ENCODE measurements at regions not wholly inside any gene's neighbourhood (a gene's known extent, or its start where the extent isn't known, plus 50 kb on each side); places are given as distances from the start of the nearest gene placed in this dataset.

GRCh38 chr1:112188611-112189010 is 199.1 kb upstream of the KCND3 start:
- TF ChIP-seq, protein P1, sequence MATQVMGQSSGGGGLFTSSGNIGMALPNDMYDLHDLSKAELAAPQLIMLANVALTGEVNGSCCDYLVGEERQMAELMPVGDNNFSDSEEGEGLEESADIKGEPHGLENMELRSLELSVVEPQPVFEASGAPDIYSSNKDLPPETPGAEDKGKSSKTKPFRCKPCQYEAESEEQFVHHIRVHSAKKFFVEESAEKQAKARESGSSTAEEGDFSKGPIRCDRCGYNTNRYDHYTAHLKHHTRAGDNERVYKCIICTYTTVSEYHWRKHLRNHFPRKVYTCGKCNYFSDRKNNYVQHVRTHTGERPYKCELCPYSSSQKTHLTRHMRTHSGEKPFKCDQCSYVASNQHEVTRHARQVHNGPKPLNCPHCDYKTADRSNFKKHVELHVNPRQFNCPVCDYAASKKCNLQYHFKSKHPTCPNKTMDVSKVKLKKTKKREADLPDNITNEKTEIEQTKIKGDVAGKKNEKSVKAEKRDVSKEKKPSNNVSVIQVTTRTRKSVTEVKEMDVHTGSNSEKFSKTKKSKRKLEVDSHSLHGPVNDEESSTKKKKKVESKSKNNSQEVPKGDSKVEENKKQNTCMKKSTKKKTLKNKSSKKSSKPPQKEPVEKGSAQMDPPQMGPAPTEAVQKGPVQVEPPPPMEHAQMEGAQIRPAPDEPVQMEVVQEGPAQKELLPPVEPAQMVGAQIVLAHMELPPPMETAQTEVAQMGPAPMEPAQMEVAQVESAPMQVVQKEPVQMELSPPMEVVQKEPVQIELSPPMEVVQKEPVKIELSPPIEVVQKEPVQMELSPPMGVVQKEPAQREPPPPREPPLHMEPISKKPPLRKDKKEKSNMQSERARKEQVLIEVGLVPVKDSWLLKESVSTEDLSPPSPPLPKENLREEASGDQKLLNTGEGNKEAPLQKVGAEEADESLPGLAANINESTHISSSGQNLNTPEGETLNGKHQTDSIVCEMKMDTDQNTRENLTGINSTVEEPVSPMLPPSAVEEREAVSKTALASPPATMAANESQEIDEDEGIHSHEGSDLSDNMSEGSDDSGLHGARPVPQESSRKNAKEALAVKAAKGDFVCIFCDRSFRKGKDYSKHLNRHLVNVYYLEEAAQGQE (IDR thresholded peaks at IDR 0.05; ENCODE audit: borderline replicate concordance), result no peak
- TF ChIP-seq, protein P2, sequence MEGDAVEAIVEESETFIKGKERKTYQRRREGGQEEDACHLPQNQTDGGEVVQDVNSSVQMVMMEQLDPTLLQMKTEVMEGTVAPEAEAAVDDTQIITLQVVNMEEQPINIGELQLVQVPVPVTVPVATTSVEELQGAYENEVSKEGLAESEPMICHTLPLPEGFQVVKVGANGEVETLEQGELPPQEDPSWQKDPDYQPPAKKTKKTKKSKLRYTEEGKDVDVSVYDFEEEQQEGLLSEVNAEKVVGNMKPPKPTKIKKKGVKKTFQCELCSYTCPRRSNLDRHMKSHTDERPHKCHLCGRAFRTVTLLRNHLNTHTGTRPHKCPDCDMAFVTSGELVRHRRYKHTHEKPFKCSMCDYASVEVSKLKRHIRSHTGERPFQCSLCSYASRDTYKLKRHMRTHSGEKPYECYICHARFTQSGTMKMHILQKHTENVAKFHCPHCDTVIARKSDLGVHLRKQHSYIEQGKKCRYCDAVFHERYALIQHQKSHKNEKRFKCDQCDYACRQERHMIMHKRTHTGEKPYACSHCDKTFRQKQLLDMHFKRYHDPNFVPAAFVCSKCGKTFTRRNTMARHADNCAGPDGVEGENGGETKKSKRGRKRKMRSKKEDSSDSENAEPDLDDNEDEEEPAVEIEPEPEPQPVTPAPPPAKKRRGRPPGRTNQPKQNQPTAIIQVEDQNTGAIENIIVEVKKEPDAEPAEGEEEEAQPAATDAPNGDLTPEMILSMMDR (IDR thresholded peaks at IDR 0.05; ENCODE audit: poor library complexity, severe bottlenecking), result no peak
- TF ChIP-seq RAD21 (conservative IDR thresholded peaks at IDR 0.05), result no peak
- TF ChIP-seq EZH2 (IDR thresholded peaks at IDR 0.05; ENCODE audit: borderline replicate concordance, insufficient read depth, low read length, poor library complexity, severe bottlenecking), result no peak
- no peak for TF ChIP-seq MXI1 (conservative IDR thresholded peaks at IDR 0.05; ENCODE audit: poor library complexity, severe bottlenecking)
- no peak for TF ChIP-seq POLR2AphosphoS5 (IDR thresholded peaks at IDR 0.05)
- TF ChIP-seq SMC3 (conservative IDR thresholded peaks at IDR 0.05; ENCODE audit: poor library complexity), result no peak
- TF ChIP-seq TAF1 (IDR thresholded peaks at IDR 0.05; ENCODE audit: low read depth), result no peak
